ENCODE measurements at regions not wholly inside any gene's neighbourhood (a gene's known extent, or its start where the extent isn't known, plus 50 kb on each side); places are given as distances from the start of the nearest gene placed in this dataset.

DNA sequence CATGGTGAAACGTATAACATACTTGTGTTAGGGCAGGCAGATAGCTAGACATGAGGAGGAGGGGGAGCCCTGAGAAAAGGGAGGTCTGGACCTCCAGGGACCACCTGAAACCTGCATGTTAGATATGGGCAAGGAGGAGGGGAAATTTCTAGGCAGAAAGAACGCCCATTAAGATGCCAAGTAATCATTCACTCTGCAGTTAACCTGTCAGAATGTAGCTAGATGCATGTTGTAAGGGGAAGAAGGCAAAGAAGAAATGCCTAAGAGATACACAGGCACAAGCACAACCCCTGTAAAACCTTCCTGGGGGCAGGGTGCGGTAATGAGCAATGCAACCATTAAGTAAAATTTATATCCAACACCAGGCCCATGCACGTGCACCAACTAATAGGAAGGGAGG lies 1055.3 kb upstream of the SPRY2 start:
- Mint-ChIP-seq H3K27ac (no peak overlapping the region), H3K4me3 (no peak overlapping the region), H3K4me1 (no peaks in the 10 kb centered on the region), H3K36me3 (ENCODE audit: low read depth) (no peaks in the 10 kb centered on the region), H3K9me3 (peaks cover 10% of the 10 kb centered on the region), H3K27me3 (no peaks in the 10 kb centered on the region)
- ChIA-PET CTCF (no interaction called here), POLR2A (no interaction called here)
- intact Hi-C loops (cut with micrococcal nuclease) = no loop called here
- DNase-seq = no peak
- TF ChIP-seq, protein P1, sequence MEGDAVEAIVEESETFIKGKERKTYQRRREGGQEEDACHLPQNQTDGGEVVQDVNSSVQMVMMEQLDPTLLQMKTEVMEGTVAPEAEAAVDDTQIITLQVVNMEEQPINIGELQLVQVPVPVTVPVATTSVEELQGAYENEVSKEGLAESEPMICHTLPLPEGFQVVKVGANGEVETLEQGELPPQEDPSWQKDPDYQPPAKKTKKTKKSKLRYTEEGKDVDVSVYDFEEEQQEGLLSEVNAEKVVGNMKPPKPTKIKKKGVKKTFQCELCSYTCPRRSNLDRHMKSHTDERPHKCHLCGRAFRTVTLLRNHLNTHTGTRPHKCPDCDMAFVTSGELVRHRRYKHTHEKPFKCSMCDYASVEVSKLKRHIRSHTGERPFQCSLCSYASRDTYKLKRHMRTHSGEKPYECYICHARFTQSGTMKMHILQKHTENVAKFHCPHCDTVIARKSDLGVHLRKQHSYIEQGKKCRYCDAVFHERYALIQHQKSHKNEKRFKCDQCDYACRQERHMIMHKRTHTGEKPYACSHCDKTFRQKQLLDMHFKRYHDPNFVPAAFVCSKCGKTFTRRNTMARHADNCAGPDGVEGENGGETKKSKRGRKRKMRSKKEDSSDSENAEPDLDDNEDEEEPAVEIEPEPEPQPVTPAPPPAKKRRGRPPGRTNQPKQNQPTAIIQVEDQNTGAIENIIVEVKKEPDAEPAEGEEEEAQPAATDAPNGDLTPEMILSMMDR (IDR thresholded peaks at IDR 0.05) = no peak
- no peak for ATAC-seq (ENCODE audit: low read depth)

DNA sequence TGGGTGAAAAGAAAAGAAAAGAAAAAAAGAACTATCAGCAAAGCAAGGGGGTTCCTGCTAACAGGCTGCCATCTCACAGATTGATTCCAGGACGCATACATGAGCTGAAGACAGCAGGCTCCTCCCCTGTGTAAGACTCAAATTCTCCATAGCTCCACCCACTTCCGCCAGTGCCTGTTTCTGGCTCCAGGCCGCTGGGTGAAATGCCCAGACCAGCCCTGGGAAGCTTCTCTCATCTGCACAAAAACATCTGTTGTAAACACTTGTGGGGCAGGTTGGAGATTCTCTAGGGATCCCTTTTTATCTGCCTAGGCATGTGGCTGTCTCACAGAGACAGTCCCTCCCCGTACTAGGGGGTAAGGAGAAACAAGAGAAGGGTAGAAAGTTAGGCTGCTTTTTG lies 1054.4 kb upstream of the SPRY2 start:
- POLR2A ChIA-PET = no interaction called here
- ATAC-seq (ENCODE audit: low read depth) = no peak
- no peak overlapping the region for H3K27ac Mint-ChIP-seq
- intact Hi-C loops (cut with micrococcal nuclease) = no loop called here
- peaks cover 10% of the 10 kb centered on the region for H3K9me3 Mint-ChIP-seq
- no peak overlapping the region for H3K4me3 Mint-ChIP-seq
- TF ChIP-seq, protein P1 (IDR thresholded peaks at IDR 0.05) = no peak
- H3K36me3 Mint-ChIP-seq (ENCODE audit: low read depth) = no peaks in the 10 kb centered on the region
- no peaks in the 10 kb centered on the region for H3K4me1 Mint-ChIP-seq
- no peaks in the 10 kb centered on the region for H3K27me3 Mint-ChIP-seq
- no peak for DNase-seq
- CTCF ChIA-PET = no interaction called here

DNA sequence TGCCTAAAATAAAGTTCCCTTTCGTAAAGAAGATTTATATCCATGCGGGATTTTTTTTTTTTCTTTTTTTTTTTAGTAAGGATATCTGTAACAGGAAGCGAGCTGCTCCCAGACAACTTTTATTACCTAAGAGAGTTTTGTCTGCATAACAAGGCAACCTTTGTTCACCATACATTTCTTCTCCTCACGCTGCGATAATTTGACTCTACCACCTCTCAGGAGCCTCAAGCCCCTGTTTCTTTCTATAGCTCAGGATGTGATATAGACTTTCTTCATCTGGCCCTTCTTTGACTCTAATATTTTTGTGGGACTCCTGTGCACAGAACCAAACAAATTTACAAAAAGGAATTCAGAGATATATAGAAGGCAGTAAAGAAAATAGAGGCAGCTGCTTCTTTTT lies 1053.7 kb upstream of the SPRY2 start:
- Mint-ChIP-seq H3K27ac (no peak overlapping the region), H3K27me3 (no peaks in the 10 kb centered on the region), H3K36me3 (ENCODE audit: low read depth) (no peaks in the 10 kb centered on the region), H3K9me3 (peaks cover 10% of the 10 kb centered on the region), H3K4me1 (no peaks in the 10 kb centered on the region), H3K4me3 (no peak overlapping the region)
- POLR2A ChIA-PET = no interaction called here
- no peak for DNase-seq
- TF ChIP-seq, protein P1 (IDR thresholded peaks at IDR 0.05) = no peak
- intact Hi-C loops (cut with micrococcal nuclease) = no loop called here
- no peak for ATAC-seq (ENCODE audit: low read depth)
- CTCF ChIA-PET = no interaction called here

DNA sequence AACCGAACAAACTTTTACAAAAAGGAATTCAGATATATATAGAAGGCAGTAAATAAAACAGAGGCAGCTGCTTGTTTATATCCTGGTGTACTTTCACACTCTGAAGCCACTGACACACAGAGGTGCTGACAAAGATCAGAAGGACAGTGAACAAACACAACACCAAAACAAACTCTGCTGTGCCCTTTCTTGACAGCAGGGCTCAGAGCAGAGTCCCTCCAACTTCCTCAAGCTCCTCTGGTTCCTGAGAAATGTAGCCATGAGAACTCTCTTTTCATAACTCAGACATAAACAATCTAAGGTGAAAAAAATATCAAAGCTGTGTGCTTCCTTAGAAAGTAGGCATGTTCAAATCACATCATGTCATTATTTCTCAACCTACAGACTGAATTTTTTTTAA lies 1052.8 kb upstream of the SPRY2 start:
- ChIA-PET CTCF (no interaction called here), POLR2A (no interaction called here)
- Mint-ChIP-seq H3K9me3 (peaks cover 15% of the 10 kb centered on the region), H3K27ac (no peak overlapping the region), H3K4me3 (no peak overlapping the region), H3K36me3 (ENCODE audit: low read depth) (no peaks in the 10 kb centered on the region), H3K27me3 (no peaks in the 10 kb centered on the region), H3K4me1 (no peaks in the 10 kb centered on the region)
- intact Hi-C loops (cut with micrococcal nuclease) = no loop called here
- ATAC-seq (ENCODE audit: low read depth) (no peak), DNase-seq (no peak)
- TF ChIP-seq, protein P1 (IDR thresholded peaks at IDR 0.05) = no peak

DNA sequence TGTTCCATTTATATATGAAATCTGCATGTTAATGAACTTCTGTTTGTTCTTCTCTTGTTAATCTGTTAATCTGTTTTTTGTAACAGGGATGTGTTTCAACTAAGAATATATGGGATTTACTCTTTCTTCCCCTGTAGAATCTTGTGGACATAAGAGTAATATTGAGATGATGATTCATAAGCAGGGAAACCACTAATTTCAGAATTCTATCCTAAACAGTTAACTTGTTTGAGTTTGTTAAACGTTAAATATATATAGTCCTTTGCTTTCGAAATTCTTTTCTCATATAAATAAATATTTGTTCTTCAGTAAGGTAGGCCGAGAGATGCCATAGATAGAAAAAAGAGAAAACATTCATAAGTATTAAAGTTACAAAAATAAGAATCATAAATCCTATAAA lies 1052.2 kb upstream of the SPRY2 start:
- H3K4me1 Mint-ChIP-seq = no peaks in the 10 kb centered on the region
- intact Hi-C loops (cut with micrococcal nuclease) = no loop called here
- H3K9me3 Mint-ChIP-seq = peaks cover 15% of the 10 kb centered on the region
- TF ChIP-seq, protein P1 (IDR thresholded peaks at IDR 0.05) = no peak
- no peak overlapping the region for H3K27ac Mint-ChIP-seq
- no peak overlapping the region for H3K4me3 Mint-ChIP-seq
- POLR2A ChIA-PET = no interaction called here
- no peak for ATAC-seq (ENCODE audit: low read depth)
- H3K36me3 Mint-ChIP-seq (ENCODE audit: low read depth) = no peaks in the 10 kb centered on the region
- H3K27me3 Mint-ChIP-seq = no peaks in the 10 kb centered on the region
- DNase-seq = no peak
- CTCF ChIA-PET = no interaction called here
